ENCODE measurements at regions not wholly inside any gene's neighbourhood (a gene's known extent, or its start where the extent isn't known, plus 50 kb on each side); places are given as distances from the start of the nearest gene placed in this dataset.

DNA sequence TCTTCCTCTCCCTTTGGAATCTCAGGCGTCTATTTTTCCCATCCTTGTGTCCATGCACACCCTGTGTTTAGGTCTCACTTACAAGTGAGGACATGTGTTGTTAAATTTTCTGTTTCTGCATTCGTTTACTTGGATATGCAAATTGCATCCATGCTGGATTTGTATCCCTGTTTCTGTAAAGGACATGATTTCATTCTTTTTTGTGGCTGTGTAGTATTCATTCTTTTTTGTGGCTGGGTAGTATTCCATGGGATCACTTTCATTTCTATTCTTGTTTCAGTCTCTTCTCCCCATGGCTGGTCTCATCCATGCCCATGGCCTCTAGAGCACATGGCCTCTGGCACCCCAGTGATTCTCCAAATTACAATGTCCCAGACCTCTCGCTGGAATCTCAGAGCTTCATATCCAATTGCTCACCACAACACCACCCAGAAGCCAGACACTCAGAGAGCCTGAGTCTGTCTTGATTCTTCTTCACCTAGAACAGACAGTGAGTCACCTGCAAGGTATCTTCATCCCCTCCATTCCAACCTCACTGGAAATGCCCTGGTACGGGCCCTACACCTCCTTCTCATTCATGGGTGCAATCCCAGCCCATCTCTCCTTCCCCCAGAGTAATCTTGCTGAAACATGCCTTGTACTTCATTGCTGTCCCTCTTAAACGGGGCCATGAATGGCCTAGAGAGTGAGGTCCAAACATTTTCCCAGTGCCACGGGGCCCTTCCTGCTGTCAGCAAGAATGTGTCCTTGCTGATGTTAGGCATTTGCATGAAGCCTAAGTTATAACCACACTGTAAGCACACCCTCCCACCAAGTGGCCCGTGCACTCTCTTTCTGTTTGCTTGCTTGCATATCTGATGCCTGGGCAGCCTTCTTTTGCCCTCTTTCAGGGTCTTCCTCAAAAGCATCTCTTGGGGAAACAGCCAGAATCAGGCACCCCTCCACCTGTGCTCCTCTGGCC lies 476.2 kb upstream of the TSHZ3 start:
- BruUV-seq (replicated peaks) = no TSS peak
- Mint-ChIP-seq H3K27ac (ENCODE audit: low read depth, unreplicated experiment) (no peak overlapping the region), H3K36me3 (ENCODE audit: insufficient read depth, unreplicated experiment) (no peaks in the 10 kb centered on the region), H3K4me1 (ENCODE audit: insufficient read depth, unreplicated experiment) (no peaks in the 10 kb centered on the region), H3K9me3 (ENCODE audit: unreplicated experiment) (peaks cover 56% of the 10 kb centered on the region), H3K27me3 (ENCODE audit: insufficient read depth, unreplicated experiment) (no peaks in the 10 kb centered on the region), H3K4me3 (ENCODE audit: unreplicated experiment) (no peak overlapping the region)
- DNase-seq (ENCODE audit: unreplicated experiment) = no peak
- CTCF ChIA-PET = no interaction called here
- POLR2A ChIA-PET = no interaction called here
- intact Hi-C loops (cut with micrococcal nuclease) = no loop called here
- no peak for TF ChIP-seq CTCF (IDR thresholded peaks at IDR 0.05; ENCODE audit: unreplicated experiment)

GRCh38 chr19:31826325-31826724 lies 477.1 kb upstream of the TSHZ3 start:
- DNase-seq (ENCODE audit: unreplicated experiment) = no peak
- no peak for TF ChIP-seq CTCF (IDR thresholded peaks at IDR 0.05; ENCODE audit: unreplicated experiment)
- Mint-ChIP-seq H3K36me3 (ENCODE audit: insufficient read depth, unreplicated experiment) (no peaks in the 10 kb centered on the region), H3K9me3 (ENCODE audit: unreplicated experiment) (peaks cover 54% of the 10 kb centered on the region), H3K4me3 (ENCODE audit: unreplicated experiment) (no peak overlapping the region), H3K27me3 (ENCODE audit: insufficient read depth, unreplicated experiment) (no peaks in the 10 kb centered on the region), H3K4me1 (ENCODE audit: insufficient read depth, unreplicated experiment) (no peaks in the 10 kb centered on the region), H3K27ac (ENCODE audit: low read depth, unreplicated experiment) (no peak overlapping the region)
- POLR2A ChIA-PET = no interaction called here
- no TSS peak for BruUV-seq (replicated peaks)
- CTCF ChIA-PET = no interaction called here
- intact Hi-C loops (cut with micrococcal nuclease) = no loop called here

DNA sequence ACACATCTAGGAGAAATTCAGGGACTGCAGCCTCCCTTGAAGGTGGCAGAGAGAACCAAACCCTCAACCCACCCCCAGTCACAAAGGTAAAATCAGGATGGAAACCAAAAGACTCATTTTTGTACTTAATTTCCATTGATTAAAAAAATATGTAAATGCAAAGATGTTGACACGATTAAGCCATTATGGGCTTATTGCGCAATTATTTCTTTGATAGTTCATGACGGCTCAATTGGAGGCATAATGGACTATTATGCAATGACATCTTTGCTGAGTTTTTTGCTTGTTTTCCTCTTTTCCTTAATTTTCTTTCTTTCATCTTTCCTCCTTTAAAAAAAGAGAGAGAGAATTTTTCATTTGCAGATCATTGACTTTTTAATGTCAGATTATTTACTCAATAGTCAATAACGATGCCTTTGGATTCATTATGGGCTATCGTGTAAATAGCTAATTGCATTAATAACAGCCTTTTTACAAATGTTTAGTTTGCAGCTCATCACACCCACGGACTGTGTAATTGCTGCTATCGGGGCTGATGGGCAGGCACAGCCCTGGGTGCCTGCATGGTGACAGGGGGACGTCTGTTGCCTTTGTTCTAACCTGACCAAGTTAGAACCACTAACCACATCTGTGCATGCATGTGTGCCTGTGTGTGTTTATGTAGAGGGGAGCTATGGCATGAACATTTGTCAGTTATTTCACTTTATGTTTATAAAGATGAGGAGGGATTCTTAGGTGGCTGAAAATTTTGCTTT lies 482.4 kb upstream of the TSHZ3 start:
- Mint-ChIP-seq H3K27ac (ENCODE audit: low read depth, unreplicated experiment) (no peak overlapping the region), H3K36me3 (ENCODE audit: insufficient read depth, unreplicated experiment) (no peaks in the 10 kb centered on the region), H3K27me3 (ENCODE audit: insufficient read depth, unreplicated experiment) (no peaks in the 10 kb centered on the region), H3K4me3 (ENCODE audit: unreplicated experiment) (no peak overlapping the region), H3K4me1 (ENCODE audit: insufficient read depth, unreplicated experiment) (no peaks in the 10 kb centered on the region), H3K9me3 (ENCODE audit: unreplicated experiment) (peaks cover 56% of the 10 kb centered on the region)
- intact Hi-C loops (cut with micrococcal nuclease) = no loop called here
- CTCF ChIA-PET = no interaction called here
- TF ChIP-seq CTCF (IDR thresholded peaks at IDR 0.05; ENCODE audit: unreplicated experiment) = no peak
- BruUV-seq (replicated peaks) = no TSS peak
- DNase-seq (ENCODE audit: unreplicated experiment) = no peak
- POLR2A ChIA-PET = no interaction called here

DNA sequence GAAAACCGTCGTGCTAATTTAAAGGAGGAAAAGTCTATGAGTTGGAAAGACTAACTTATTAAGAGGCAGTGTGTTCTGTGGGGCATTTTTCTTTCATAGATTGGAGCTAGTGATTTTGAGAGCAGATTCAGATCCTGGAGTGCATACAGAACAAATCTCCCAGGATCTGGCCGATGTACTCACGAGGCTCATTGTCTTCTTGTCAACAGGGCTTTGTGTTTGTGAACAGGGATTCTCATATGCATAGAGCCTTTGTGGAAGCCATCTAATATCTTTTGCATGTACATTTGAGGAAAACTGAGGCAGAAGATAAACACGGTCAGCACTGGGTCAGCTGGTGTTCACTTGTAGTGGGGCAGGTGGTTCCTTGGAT lies 482.9 kb upstream of the TSHZ3 start:
- intact Hi-C loops (cut with micrococcal nuclease) = no loop called here
- POLR2A ChIA-PET = no interaction called here
- CTCF ChIA-PET = no interaction called here
- TF ChIP-seq CTCF (IDR thresholded peaks at IDR 0.05; ENCODE audit: unreplicated experiment) = no peak
- Mint-ChIP-seq H3K36me3 (ENCODE audit: insufficient read depth, unreplicated experiment) (no peaks in the 10 kb centered on the region), H3K4me1 (ENCODE audit: insufficient read depth, unreplicated experiment) (no peaks in the 10 kb centered on the region), H3K27me3 (ENCODE audit: insufficient read depth, unreplicated experiment) (no peaks in the 10 kb centered on the region), H3K27ac (ENCODE audit: low read depth, unreplicated experiment) (no peak overlapping the region), H3K4me3 (ENCODE audit: unreplicated experiment) (no peak overlapping the region), H3K9me3 (ENCODE audit: unreplicated experiment) (peaks cover 53% of the 10 kb centered on the region)
- DNase-seq (ENCODE audit: unreplicated experiment) = no peak
- no TSS peak for BruUV-seq (replicated peaks)
